Activated CD8-positive, alpha-beta T cell treated with anti-CD3 and anti-CD28 coated beads for 36 hours (primary cell): ENCODE measurements at regions not wholly inside any gene's neighbourhood (a gene's known extent, or its start where the extent isn't known, plus 50 kb on each side); places are given as distances from the start of the nearest gene placed in this dataset.
"Not testable (repeated sequence)": the region's sequence is repeated elsewhere in the genome, so short reads cannot be mapped to it uniquely, and the experiment has no call there.

Experiments
- ATAC-seq: fragments of 200-7000 bp; cut with Tn5 transposase; one replicate; pipeline ENCODE4 v1.10.0; 2021; ENCODE audit warnings: mild to moderate bottlenecking, moderate library complexity
- CTCF ChIA-PET: fragments of 350-600 bp; sonication (Branson Sonifier 250); formaldehyde crosslinking; loops from one replicate; lab custom pipeline; 2021; ENCODE audit warnings: antibody characterized with exemption; lab: Charles Lee
- POLR2A ChIA-PET: fragments of 350-600 bp; sonication (Branson Sonifier 250); formaldehyde crosslinking; loops from one replicate; lab custom pipeline; 2021; ENCODE audit warnings: antibody characterized with exemption; lab: Charles Lee
- DNase-seq: peaks from one replicate; pipeline ENCODE4 v3.0.0-alpha.2; 2020
- H3K27ac Mint-ChIP-seq: one replicate; pipeline ENCODE4 v1.8.0; 2021; ENCODE audit warnings: mild to moderate bottlenecking, mixed read lengths
- H3K27me3 Mint-ChIP-seq: one replicate; pipeline ENCODE4 v1.8.0; 2021; ENCODE audit warnings: mixed read lengths
- H3K36me3 Mint-ChIP-seq: one replicate; pipeline ENCODE4 v1.8.0; 2021; ENCODE audit warnings: low read depth, mixed read lengths
- H3K4me1 Mint-ChIP-seq: one replicate; pipeline ENCODE4 v1.8.0; 2021; ENCODE audit warnings: low read depth, mixed read lengths
- H3K4me3 Mint-ChIP-seq: one replicate; pipeline ENCODE4 v1.8.0; 2021; ENCODE audit warnings: mild to moderate bottlenecking, moderate library complexity, mixed read lengths
- H3K9me3 Mint-ChIP-seq: one replicate; pipeline ENCODE4 v1.8.0; 2021; ENCODE audit warnings: mixed read lengths
- intact Hi-C: fragments of 100-400 bp; cut with micrococcal nuclease; formaldehyde crosslinking; loops from one replicate; pipeline ENCODE4 v1.10.0; 2022
- TF ChIP-seq, protein P1 (sequence below): fragments of 200-600 bp; IDR thresholded peaks from one replicate; pipeline ENCODE4 v1.8.0; 2022; ENCODE audit warnings: antibody characterized with exemption, mild to moderate bottlenecking

DNA sequence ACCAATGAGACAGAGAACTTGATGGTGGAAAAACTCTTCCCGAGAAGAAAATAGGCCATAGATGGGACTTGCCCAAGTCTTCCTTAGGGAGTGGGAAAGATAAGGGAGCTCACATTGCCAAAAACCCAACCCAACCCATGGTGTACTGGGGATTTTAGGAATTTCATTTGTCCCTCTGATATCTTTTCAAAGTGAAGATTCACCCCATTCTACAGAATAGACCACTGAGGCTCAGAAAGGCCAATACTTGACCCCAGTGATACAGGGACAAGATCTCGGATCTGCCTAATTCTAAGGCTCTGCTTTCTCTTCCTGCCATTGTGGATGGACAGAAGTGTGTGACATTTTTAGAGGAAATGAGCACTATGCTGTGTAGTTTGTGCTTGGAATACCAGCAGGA lies 159.0 kb downstream of the MYCN start:
- Mint-ChIP-seq H3K27ac (no peak overlapping the region), H3K36me3 (no peaks in the 10 kb centered on the region), H3K27me3 (no peaks in the 10 kb centered on the region), H3K4me1 (no peaks in the 10 kb centered on the region), H3K4me3 (no peak overlapping the region), H3K9me3 (no peaks in the 10 kb centered on the region)
- ChIA-PET CTCF (no interaction called here), POLR2A (no interaction called here)
- no peak for ATAC-seq
- no peak for DNase-seq
- TF ChIP-seq, protein P1, sequence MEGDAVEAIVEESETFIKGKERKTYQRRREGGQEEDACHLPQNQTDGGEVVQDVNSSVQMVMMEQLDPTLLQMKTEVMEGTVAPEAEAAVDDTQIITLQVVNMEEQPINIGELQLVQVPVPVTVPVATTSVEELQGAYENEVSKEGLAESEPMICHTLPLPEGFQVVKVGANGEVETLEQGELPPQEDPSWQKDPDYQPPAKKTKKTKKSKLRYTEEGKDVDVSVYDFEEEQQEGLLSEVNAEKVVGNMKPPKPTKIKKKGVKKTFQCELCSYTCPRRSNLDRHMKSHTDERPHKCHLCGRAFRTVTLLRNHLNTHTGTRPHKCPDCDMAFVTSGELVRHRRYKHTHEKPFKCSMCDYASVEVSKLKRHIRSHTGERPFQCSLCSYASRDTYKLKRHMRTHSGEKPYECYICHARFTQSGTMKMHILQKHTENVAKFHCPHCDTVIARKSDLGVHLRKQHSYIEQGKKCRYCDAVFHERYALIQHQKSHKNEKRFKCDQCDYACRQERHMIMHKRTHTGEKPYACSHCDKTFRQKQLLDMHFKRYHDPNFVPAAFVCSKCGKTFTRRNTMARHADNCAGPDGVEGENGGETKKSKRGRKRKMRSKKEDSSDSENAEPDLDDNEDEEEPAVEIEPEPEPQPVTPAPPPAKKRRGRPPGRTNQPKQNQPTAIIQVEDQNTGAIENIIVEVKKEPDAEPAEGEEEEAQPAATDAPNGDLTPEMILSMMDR: no peak
- intact Hi-C loops: no loop called here

- DNase-seq (no peak), ATAC-seq (no peak)
- no peaks in the 10 kb centered on the region for H3K36me3 Mint-ChIP-seq
- no peak overlapping the region for H3K4me3 Mint-ChIP-seq
- ChIA-PET CTCF (no interaction called here), POLR2A (no interaction called here)
- no peaks in the 10 kb centered on the region for H3K27me3 Mint-ChIP-seq
- H3K27ac Mint-ChIP-seq: no peak overlapping the region
- TF ChIP-seq, protein P1: no peak
- intact Hi-C loops: no loop called here
- no peaks in the 10 kb centered on the region for H3K4me1 Mint-ChIP-seq
- no peaks in the 10 kb centered on the region for H3K9me3 Mint-ChIP-seq
Observed at GRCh38 chr2:16096962-16097361, 156.6 kb downstream of the MYCN start.

GRCh38 chr2:16095483-16095882 lies 155.1 kb downstream of the MYCN start:
- H3K27ac Mint-ChIP-seq, ATAC-seq, H3K9me3 Mint-ChIP-seq, CTCF ChIA-PET, intact Hi-C loops, H3K4me3 Mint-ChIP-seq, H3K27me3 Mint-ChIP-seq, H3K36me3 Mint-ChIP-seq, H3K4me1 Mint-ChIP-seq, DNase-seq, POLR2A ChIA-PET: not testable (repeated sequence)

GRCh38 chr2:16094811-16095210 lies 154.5 kb downstream of the MYCN start:
- TF ChIP-seq, protein P1: no peak
- Mint-ChIP-seq H3K4me3 (no peak overlapping the region), H3K27me3 (no peaks in the 10 kb centered on the region), H3K36me3 (no peaks in the 10 kb centered on the region), H3K9me3 (no peaks in the 10 kb centered on the region), H3K27ac (no peak overlapping the region), H3K4me1 (no peaks in the 10 kb centered on the region)
- no peak for ATAC-seq
- intact Hi-C loops: loop anchor here (1.0 kb wide), 1 partner anchor 11 kb away; no protein-coding TSS in a partner anchor
- ChIA-PET CTCF (no interaction called here), POLR2A (no interaction called here)
- DNase-seq: no peak

- Mint-ChIP-seq H3K27me3 (no peaks in the 10 kb centered on the region), H3K9me3 (no peaks in the 10 kb centered on the region), H3K4me3 (no peak overlapping the region), H3K4me1 (no peaks in the 10 kb centered on the region), H3K36me3 (no peaks in the 10 kb centered on the region), H3K27ac (no peak overlapping the region)
- CTCF ChIA-PET: no interaction called here
- POLR2A ChIA-PET: no interaction called here
- TF ChIP-seq, protein P1: no peak
- intact Hi-C loops: loop anchor here (1.0 kb wide), 1 partner anchor 10 kb away; no protein-coding TSS in a partner anchor
- ATAC-seq (no peak), DNase-seq (no peak)
Observed at GRCh38 chr2:16093639-16094529, 153.5 kb downstream of the MYCN start.
